DND-41 (cell line): ENCODE measurements at regions not wholly inside any gene's neighbourhood (a gene's known extent, or its start where the extent isn't known, plus 50 kb on each side); places are given as distances from the start of the nearest gene placed in this dataset.

Experiments used
- CTCF ChIP-seq: IDR thresholded peaks from 2 replicates; pipeline ENCODE4 v1.5.1; 2012; ENCODE audit warnings: borderline replicate concordance, low read length, moderate library complexity, mild to moderate bottlenecking; ENCODE audit not compliant: poor library complexity, severe bottlenecking; ENCODE audit errors: extremely low read depth
- EZH2 ChIP-seq: IDR thresholded peaks from 3 replicates; pipeline ENCODE4 v1.6.1; 2012; ENCODE audit warnings: borderline replicate concordance, low read depth, mild to moderate bottlenecking, moderate library complexity, low read length, inconsistent platforms; ENCODE audit not compliant: severe bottlenecking

GRCh38 chr22:49079027-49079725 is 748.5 kb downstream of the BRD1 start:
- TF ChIP-seq CTCF (no peak), EZH2 (no peak)
